HCT116 (cell line): ENCODE measurements at regions not wholly inside any gene's neighbourhood (a gene's known extent, or its start where the extent isn't known, plus 50 kb on each side); places are given as distances from the start of the nearest gene placed in this dataset.

ENCODE experiments used
- ATAC-seq: fragments of 200-7000 bp; cut with Tn5 transposase; 2 replicates; pipeline ENCODE4 v1.9.1; 2020; ENCODE audit warnings: mild to moderate bottlenecking, moderate library complexity
- BruUV-seq: library from RNA; stranded (reverse); fragments of 400-500 nt; replicated peaks from 2 replicates; lab custom pipeline; 2021; lab: Mats Ljungman, UMichigan
- CTCF ChIA-PET: fragments of 300-600 bp; sonication (Branson Sonifier 250); formaldehyde crosslinking; loops from one replicate; lab custom pipeline; 2021; ENCODE audit warnings: antibody characterized with exemption; lab: Charles Lee
- POLR2A ChIA-PET: fragments of 300-600, 350-600 bp; sonication (Branson Sonifier 250); formaldehyde crosslinking; loops from one replicate; lab custom pipeline; 2021; ENCODE audit warnings: antibody characterized with exemption; lab: Charles Lee
- RAD21 ChIA-PET, 2 experiments: fragments of 300-600 bp; sonication (Branson Sonifier 250); formaldehyde crosslinking; loops; one replicate each; lab custom pipeline; 2023; ENCODE audit warnings: low total read pairs in 2 of 2; ENCODE audit not compliant: uncharacterized antibody in 2 of 2, unreplicated experiment in 2 of 2, low non-redundant PET in 1 of 2; lab: Charles Lee
- DNase-seq: peaks from one replicate; pipeline ENCODE4 v3.0.0-alpha.2; 2010; ENCODE audit warnings: low read depth, low spot score
- H2AFZ ChIP-seq: fragments of 200-600 bp; shearing (Covaris generic), sonication (generic); 2 replicates; pipeline ENCODE4 v1.6.1; 2017; ENCODE audit warnings: low read depth, mixed run types, mixed read lengths, antibody characterized with exemption, low read length; ENCODE audit not compliant: poor library complexity, severe bottlenecking
- H3K27ac ChIP-seq: 2 replicates; pipeline ENCODE4 v1.5.1; 2012; ENCODE audit warnings: low read depth, low read length
- H3K27me3 ChIP-seq: fragments of 200-600 bp; sonication (generic); 2 replicates; pipeline ENCODE4 v1.6.1; 2016; ENCODE audit warnings: mixed run types, low read length, mixed read lengths; ENCODE audit not compliant: insufficient read depth
- H3K36me3 ChIP-seq, 2 experiments: fragments of 200-500 bp in 1 of 2; fragments of 200-600 bp in 1 of 2; sonication (Bioruptor generic) in 1 of 2; sonication (generic) in 1 of 2; 2 replicates each; pipeline versions ENCODE4 v1.5.1 to v1.6.1; 2014 to 2016; ENCODE audit warnings: low read length in 2 of 2, inconsistent platforms in 1 of 2, mixed read lengths in 1 of 2, mixed run types in 1 of 2; ENCODE audit not compliant: insufficient read depth in 2 of 2, control insufficient read depth in 1 of 2
- H3K4me1 ChIP-seq, 2 experiments: fragments of 200-600 bp in 1 of 2; sonication (generic) in 1 of 2; 2 replicates each; pipeline versions ENCODE4 v1.5.1 to v1.6.1; 2012 to 2017; ENCODE audit warnings: low read length in 2 of 2, inconsistent platforms in 1 of 2, mild to moderate bottlenecking in 1 of 2, mixed read lengths in 1 of 2, mixed run types in 1 of 2, moderate library complexity in 1 of 2; ENCODE audit not compliant: insufficient read depth in 2 of 2, control insufficient read depth in 1 of 2
- H3K4me2 ChIP-seq: fragments of 200-600 bp; sonication (generic); 2 replicates; pipeline ENCODE4 v1.6.1; 2017; ENCODE audit warnings: mixed run types, low read length, mixed read lengths
- H3K4me3 ChIP-seq, 2 experiments: fragments of 200-600 bp in 1 of 2; sonication (generic) in 1 of 2; replicated peaks in 1 of 2; 2 replicates each; pipeline ENCODE4 v1.5.1; 2011 to 2016; ENCODE audit warnings: low read length in 2 of 2, control low read depth in 1 of 2, low read depth in 1 of 2, mild to moderate bottlenecking in 1 of 2, mixed read lengths in 1 of 2, mixed run types in 1 of 2
- H3K79me2 ChIP-seq: fragments of 200-600 bp; sonication (generic); 2 replicates; pipeline ENCODE4 v1.6.1; 2017; ENCODE audit warnings: mild to moderate bottlenecking, mixed run types, low read length, moderate library complexity, mixed read lengths; ENCODE audit not compliant: insufficient read depth
- H3K9ac ChIP-seq: fragments of 200-600 bp; sonication (generic); 2 replicates; pipeline ENCODE4 v1.6.1; 2016; ENCODE audit warnings: low read length, mixed read lengths
- H3K9me2 ChIP-seq: fragments of 200-600 bp; sonication (generic), shearing (Covaris generic); 2 replicates; pipeline ENCODE4 v1.6.1; 2017; ENCODE audit warnings: mixed run types, mild to moderate bottlenecking, moderate library complexity; ENCODE audit not compliant: insufficient read depth
- H3K9me3 ChIP-seq, 2 experiments: fragments of 200-500 bp in 1 of 2; fragments of 200-600 bp in 1 of 2; sonication (Bioruptor generic) in 1 of 2; sonication (generic) in 1 of 2; 2 replicates each; pipeline ENCODE4 v1.6.1; 2014 to 2017; ENCODE audit warnings: low read length in 2 of 2, mixed read lengths in 2 of 2, inconsistent platforms in 1 of 2, low read depth in 1 of 2, mild to moderate bottlenecking in 1 of 2, mixed run types in 1 of 2, moderate library complexity in 1 of 2; ENCODE audit not compliant: control insufficient read depth in 1 of 2, insufficient read depth in 1 of 2
- H4K20me1 ChIP-seq: fragments of 200-600 bp; sonication (generic), shearing (Covaris generic); 2 replicates; pipeline ENCODE4 v1.6.1; 2017; ENCODE audit warnings: mixed run types, mild to moderate bottlenecking, moderate library complexity; ENCODE audit not compliant: insufficient read depth
- CEBPB ChIP-seq: IDR thresholded peaks from 2 replicates; pipeline ENCODE4 v1.6.1; 2012; ENCODE audit warnings: low read depth
- EGR1 ChIP-seq: IDR thresholded peaks from 2 replicates; pipeline ENCODE4 v1.6.1; 2012; ENCODE audit warnings: low read depth
- ELF1 ChIP-seq: IDR thresholded peaks from 2 replicates; pipeline ENCODE4 v1.6.1; 2012; ENCODE audit warnings: low read depth, borderline replicate concordance
- EZH2 ChIP-seq: fragments of 200-600 bp; sonication (generic); IDR thresholded peaks from 2 replicates; pipeline ENCODE4 v1.6.1; 2017; ENCODE audit warnings: antibody characterized with exemption, mixed run types
- EZH2phosphoT487 ChIP-seq: fragments of 200-600 bp; IDR thresholded peaks from 2 replicates; pipeline ENCODE4 v1.6.1; 2018; ENCODE audit warnings: antibody characterized with exemption, borderline replicate concordance
- POLR2A ChIP-seq: IDR thresholded peaks from 2 replicates; pipeline ENCODE4 v1.7.0; 2011; ENCODE audit warnings: borderline replicate concordance; ENCODE audit not compliant: insufficient read depth, insufficient read length; ENCODE audit errors: extremely low read depth
- POLR2AphosphoS5 ChIP-seq: IDR thresholded peaks from 2 replicates; pipeline ENCODE4 v1.6.1; 2011; ENCODE audit warnings: mild to moderate bottlenecking, low read depth, low read length, moderate library complexity
- RAD21 ChIP-seq: IDR thresholded peaks from 2 replicates; pipeline ENCODE4 v1.6.1; 2012; ENCODE audit warnings: low read depth, mild to moderate bottlenecking
- SP1 ChIP-seq: IDR thresholded peaks from 2 replicates; pipeline ENCODE4 v1.6.1; 2012; ENCODE audit warnings: low read depth
- SRF ChIP-seq: IDR thresholded peaks from 2 replicates; pipeline ENCODE4 v1.6.1; 2012; ENCODE audit warnings: low read depth
- YY1 ChIP-seq: IDR thresholded peaks from 2 replicates; pipeline ENCODE4 v1.6.1; 2011; ENCODE audit warnings: low read length, low read depth, moderate library complexity, mild to moderate bottlenecking; ENCODE audit not compliant: insufficient replicate concordance; ENCODE audit errors: extremely low read depth
- intact Hi-C: fragments of 100-400 bp; cut with micrococcal nuclease; formaldehyde crosslinking; loops from 2 replicates; pipeline ENCODE4 v1.10.0; 2022
- TF ChIP-seq, protein P1 (sequence below): IDR thresholded peaks from 2 replicates; pipeline ENCODE4 v1.6.1; 2012; ENCODE audit warnings: low read depth
- TF ChIP-seq, protein P2 (sequence below), 3 experiments: fragments of 200-600 bp in 1 of 3; sonication (generic) in 1 of 3; IDR thresholded peaks in 2 of 3; conservative IDR thresholded peaks in 1 of 3; 2 replicates each; pipeline ENCODE4 v1.5.1; 2012 to 2017; ENCODE audit warnings: low read depth in 2 of 3, low read length in 2 of 3, antibody characterized with exemption in 1 of 3, borderline replicate concordance in 1 of 3, control low read depth in 1 of 3, mild to moderate bottlenecking in 1 of 3, mixed read lengths in 1 of 3, mixed run types in 1 of 3, moderate library complexity in 1 of 3; ENCODE audit not compliant: insufficient read depth in 1 of 3

DNA sequence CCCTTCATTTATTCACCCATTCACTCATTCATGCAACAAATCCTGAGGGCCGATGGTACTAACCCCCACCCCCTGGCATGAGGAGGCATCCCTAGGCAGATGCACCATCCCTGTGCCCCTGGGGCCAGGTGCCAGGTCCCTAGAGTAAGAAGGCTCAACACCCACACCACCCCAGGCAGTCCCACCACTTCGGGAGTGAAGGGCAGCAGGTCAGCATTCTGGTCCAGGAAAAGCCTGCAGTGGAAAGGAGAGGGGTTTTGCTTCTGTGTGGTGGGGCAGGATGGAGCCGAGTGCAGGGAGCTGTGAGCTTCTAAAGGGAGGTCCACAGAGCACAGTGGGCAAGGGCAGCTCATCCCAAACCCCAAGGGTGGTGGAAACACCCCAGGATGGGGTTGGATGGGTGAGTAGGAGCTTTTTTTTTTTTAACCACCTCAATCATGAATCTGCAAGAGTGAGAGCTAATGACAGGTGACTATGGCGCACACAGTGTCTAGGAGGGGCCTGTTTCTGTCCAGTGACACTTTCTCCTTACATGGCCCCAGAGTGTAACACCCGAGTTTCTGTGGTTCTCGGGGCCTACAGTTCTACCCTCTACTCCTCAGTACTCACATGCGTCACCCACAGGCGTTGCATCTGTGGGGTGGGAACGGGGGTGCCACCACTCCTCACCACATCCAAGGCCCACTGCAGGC is 414.3 kb downstream of the TMEM121 start:
- Histone ChIP-seq H2AFZ (no peak overlapping the region), H3K27me3 (no peaks in the 10 kb centered on the region), H3K79me2 (no peaks in the 10 kb centered on the region), H3K36me3 (no peaks in the 10 kb centered on the region), H3K9ac (no peak overlapping the region), H3K4me1 (peaks cover 0 to 3% of the 10 kb centered on the region in 2 experiments; a peak in 1 of 4 replicates), H3K4me2 (no peak overlapping the region), H3K4me3 (no peak overlapping the region), H4K20me1 (no peaks in the 10 kb centered on the region), H3K9me2 (no peaks in the 10 kb centered on the region), H3K27ac (no peak overlapping the region), H3K9me3 (no peaks in the 10 kb centered on the region; a peak in 2 of 4 replicates)
- ATAC-seq (no peak), DNase-seq (no peak)
- POLR2A ChIA-PET: no interaction called here
- RAD21 ChIA-PET: no interaction called here
- CTCF ChIA-PET: no interaction called here
- TF ChIP-seq EZH2phosphoT487: no peak
- TF ChIP-seq POLR2A: no peak
- TF ChIP-seq ELF1: no peak
- intact Hi-C loops: no loop called here
- no TSS peak for BruUV-seq

DNA sequence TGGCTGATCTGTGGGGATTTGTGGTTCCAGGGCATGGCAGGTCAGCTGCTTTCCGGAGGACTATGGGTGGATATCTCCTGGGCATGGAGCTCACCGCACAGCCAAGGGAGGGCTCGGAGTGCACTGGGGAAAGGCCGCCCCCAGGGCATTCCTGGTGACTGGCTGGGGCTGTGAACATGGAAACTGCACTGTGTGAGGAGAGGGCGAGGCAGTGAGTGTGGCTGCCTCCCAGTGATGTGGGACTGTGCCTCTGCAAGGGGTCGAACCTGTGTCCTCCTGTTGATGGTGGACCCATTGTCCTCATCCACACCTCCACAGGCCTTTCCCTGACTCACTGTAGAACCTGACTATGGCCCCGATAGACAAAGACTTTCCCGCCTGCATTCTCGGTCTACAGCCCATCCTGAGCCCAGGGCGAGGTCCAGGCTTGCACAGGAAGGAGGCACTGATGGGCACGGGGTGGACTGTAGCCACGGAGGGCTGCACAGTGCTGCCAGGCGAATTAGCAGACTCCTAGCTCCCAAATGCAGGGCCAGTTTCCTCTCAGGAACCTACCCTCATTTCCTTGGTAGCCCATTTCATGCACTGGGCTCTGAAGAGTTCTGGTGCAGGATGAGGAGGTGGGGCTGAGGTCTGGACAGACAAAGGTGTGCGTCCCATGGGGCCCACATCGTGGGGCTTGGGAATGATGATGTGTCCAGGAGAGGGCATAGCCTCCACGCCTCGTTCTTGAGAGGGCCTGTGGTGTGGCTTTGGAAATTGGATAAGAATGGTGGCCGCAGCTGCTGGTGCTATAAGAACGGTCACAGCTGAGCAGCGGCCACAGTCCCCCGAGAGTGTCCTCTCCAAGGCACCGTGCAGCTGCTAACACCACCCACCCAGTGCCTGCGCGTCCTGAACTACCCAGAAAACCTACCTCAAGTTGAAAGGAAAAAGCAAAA is 415.1 kb downstream of the TMEM121 start:
- Histone ChIP-seq H4K20me1 (no peaks in the 10 kb centered on the region), H3K36me3 (no peaks in the 10 kb centered on the region), H3K27ac (no peak overlapping the region), H3K4me2 (no peak overlapping the region), H3K4me1 (peaks cover 0 to 3% of the 10 kb centered on the region in 2 experiments; a peak in 1 of 4 replicates), H2AFZ (no peak overlapping the region), H3K79me2 (no peaks in the 10 kb centered on the region), H3K9ac (no peak overlapping the region), H3K4me3 (no peak overlapping the region), H3K9me2 (no peaks in the 10 kb centered on the region), H3K27me3 (no peaks in the 10 kb centered on the region), H3K9me3 (no peaks in the 10 kb centered on the region; a peak in 1 of 4 replicates)
- intact Hi-C loops: no loop called here
- ChIA-PET RAD21 (no interaction called here), CTCF (no interaction called here), POLR2A (no interaction called here)
- no TSS peak for BruUV-seq
- DNase-seq (no peak), ATAC-seq (no peak)
- TF ChIP-seq, protein P1, sequence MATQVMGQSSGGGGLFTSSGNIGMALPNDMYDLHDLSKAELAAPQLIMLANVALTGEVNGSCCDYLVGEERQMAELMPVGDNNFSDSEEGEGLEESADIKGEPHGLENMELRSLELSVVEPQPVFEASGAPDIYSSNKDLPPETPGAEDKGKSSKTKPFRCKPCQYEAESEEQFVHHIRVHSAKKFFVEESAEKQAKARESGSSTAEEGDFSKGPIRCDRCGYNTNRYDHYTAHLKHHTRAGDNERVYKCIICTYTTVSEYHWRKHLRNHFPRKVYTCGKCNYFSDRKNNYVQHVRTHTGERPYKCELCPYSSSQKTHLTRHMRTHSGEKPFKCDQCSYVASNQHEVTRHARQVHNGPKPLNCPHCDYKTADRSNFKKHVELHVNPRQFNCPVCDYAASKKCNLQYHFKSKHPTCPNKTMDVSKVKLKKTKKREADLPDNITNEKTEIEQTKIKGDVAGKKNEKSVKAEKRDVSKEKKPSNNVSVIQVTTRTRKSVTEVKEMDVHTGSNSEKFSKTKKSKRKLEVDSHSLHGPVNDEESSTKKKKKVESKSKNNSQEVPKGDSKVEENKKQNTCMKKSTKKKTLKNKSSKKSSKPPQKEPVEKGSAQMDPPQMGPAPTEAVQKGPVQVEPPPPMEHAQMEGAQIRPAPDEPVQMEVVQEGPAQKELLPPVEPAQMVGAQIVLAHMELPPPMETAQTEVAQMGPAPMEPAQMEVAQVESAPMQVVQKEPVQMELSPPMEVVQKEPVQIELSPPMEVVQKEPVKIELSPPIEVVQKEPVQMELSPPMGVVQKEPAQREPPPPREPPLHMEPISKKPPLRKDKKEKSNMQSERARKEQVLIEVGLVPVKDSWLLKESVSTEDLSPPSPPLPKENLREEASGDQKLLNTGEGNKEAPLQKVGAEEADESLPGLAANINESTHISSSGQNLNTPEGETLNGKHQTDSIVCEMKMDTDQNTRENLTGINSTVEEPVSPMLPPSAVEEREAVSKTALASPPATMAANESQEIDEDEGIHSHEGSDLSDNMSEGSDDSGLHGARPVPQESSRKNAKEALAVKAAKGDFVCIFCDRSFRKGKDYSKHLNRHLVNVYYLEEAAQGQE: no peak
- TF ChIP-seq POLR2A: no peak
- TF ChIP-seq SRF: no peak
- no peak for TF ChIP-seq SP1
- TF ChIP-seq RAD21: no peak
- TF ChIP-seq EZH2: no peak
- TF ChIP-seq, protein P2, sequence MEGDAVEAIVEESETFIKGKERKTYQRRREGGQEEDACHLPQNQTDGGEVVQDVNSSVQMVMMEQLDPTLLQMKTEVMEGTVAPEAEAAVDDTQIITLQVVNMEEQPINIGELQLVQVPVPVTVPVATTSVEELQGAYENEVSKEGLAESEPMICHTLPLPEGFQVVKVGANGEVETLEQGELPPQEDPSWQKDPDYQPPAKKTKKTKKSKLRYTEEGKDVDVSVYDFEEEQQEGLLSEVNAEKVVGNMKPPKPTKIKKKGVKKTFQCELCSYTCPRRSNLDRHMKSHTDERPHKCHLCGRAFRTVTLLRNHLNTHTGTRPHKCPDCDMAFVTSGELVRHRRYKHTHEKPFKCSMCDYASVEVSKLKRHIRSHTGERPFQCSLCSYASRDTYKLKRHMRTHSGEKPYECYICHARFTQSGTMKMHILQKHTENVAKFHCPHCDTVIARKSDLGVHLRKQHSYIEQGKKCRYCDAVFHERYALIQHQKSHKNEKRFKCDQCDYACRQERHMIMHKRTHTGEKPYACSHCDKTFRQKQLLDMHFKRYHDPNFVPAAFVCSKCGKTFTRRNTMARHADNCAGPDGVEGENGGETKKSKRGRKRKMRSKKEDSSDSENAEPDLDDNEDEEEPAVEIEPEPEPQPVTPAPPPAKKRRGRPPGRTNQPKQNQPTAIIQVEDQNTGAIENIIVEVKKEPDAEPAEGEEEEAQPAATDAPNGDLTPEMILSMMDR (IDR thresholded peaks at IDR 0.05 in 2 of 3, conservative IDR thresholded peaks at IDR 0.05 in 1 of 3; ENCODE audit: borderline replicate concordance in 1 of 3, insufficient read depth in 1 of 3, low read depth in 2 of 3, low read length in 2 of 3): no peak
- TF ChIP-seq YY1: no peak
- no peak for TF ChIP-seq EGR1
- no peak for TF ChIP-seq POLR2AphosphoS5
- TF ChIP-seq CEBPB: no peak
